GM19372 (cell line): ENCODE measurements at regions not wholly inside any gene's neighbourhood (a gene's known extent, or its start where the extent isn't known, plus 50 kb on each side); places are given as distances from the start of the nearest gene placed in this dataset.

Experiments
- ATAC-seq: cut with Tn5 transposase; IDR thresholded peaks from one replicate; pipeline ENCODE4 v1.9.1; 2021; ENCODE audit warnings: mild to moderate bottlenecking, low read depth, moderate library complexity; ENCODE audit not compliant: unreplicated experiment

- ATAC-seq = no peak
These were observed 417.5 kb upstream of the MEF2C start for GRCh38 chr5:89300426-89300970.

- ATAC-seq = no peak
These were observed 417.0 kb upstream of the MEF2C start for GRCh38 chr5:89299998-89300397.

GRCh38 chr5:89297066-89297465 lies 414.1 kb upstream of the MEF2C start:
- ATAC-seq = no peak

- no peak for ATAC-seq
These were observed 410.8 kb upstream of the MEF2C start for GRCh38 chr5:89293810-89294209.

GRCh38 chr5:89292487-89292886 lies 409.5 kb upstream of the MEF2C start:
- ATAC-seq = no peak

- ATAC-seq = no peak
These were observed 406.6 kb upstream of the MEF2C start for GRCh38 chr5:89289604-89290003.

GRCh38 chr5:89287964-89288363 lies 405.0 kb upstream of the MEF2C start:
- no peak for ATAC-seq

- ATAC-seq = no peak
These were observed 403.3 kb upstream of the MEF2C start for GRCh38 chr5:89286320-89286719.

- no peak for ATAC-seq
These were observed 400.9 kb upstream of the MEF2C start for GRCh38 chr5:89283728-89284493.

GRCh38 chr5:89282554-89283510 lies 399.8 kb upstream of the MEF2C start:
- ATAC-seq = no peak

- no peak for ATAC-seq
These were observed 399.0 kb upstream of the MEF2C start for GRCh38 chr5:89281766-89282553.

GRCh38 chr5:89281211-89281610 lies 398.2 kb upstream of the MEF2C start:
- ATAC-seq = no peak

- ATAC-seq = no peak
These were observed 397.4 kb upstream of the MEF2C start for GRCh38 chr5:89280103-89281037.

- no peak for ATAC-seq
These were observed 396.5 kb upstream of the MEF2C start for GRCh38 chr5:89279391-89280036.

GRCh38 chr5:89277816-89278215 lies 394.8 kb upstream of the MEF2C start:
- no peak for ATAC-seq

- ATAC-seq = no peak
These were observed 393.8 kb upstream of the MEF2C start for GRCh38 chr5:89276566-89277305.

- no peak for ATAC-seq
These were observed 392.3 kb upstream of the MEF2C start for GRCh38 chr5:89275066-89275855.
